ENCODE measurements at regions not wholly inside any gene's neighbourhood (a gene's known extent, or its start where the extent isn't known, plus 50 kb on each side); places are given as distances from the start of the nearest gene placed in this dataset.
"Not testable (repeated sequence)": the region's sequence is repeated elsewhere in the genome, so short reads cannot be mapped to it uniquely, and the experiment has no call there.

GRCh38 chr9:97214556-97214955, 92.9 kb upstream of the CCDC180 start:
- FAIRE-seq; H3K9me3 ChIP-seq (ENCODE audit: insufficient read depth in 2 of 2, low read depth in 1 of 2, low read length in 1 of 2); H3K79me1 ChIP-seq (ENCODE audit: low read depth, low read length); H4K91ac ChIP-seq (replicated peaks; ENCODE audit: insufficient read length, low read length); H3K23ac ChIP-seq (ENCODE audit: insufficient read length); H4K5ac ChIP-seq (ENCODE audit: insufficient read length, low read depth, low read length); H3K27ac ChIP-seq (ENCODE audit: low read depth, low read length); H2AFZ ChIP-seq (ENCODE audit: low read length); H2BK12ac ChIP-seq (ENCODE audit: low read depth, low read length); H4K8ac ChIP-seq (ENCODE audit: extremely low read depth, insufficient read depth, low read length); H2AK5ac ChIP-seq (ENCODE audit: low read depth, low read length); H3K14ac ChIP-seq (ENCODE audit: insufficient read length); H2BK5ac ChIP-seq (ENCODE audit: low read depth, low read length); H2BK20ac ChIP-seq (ENCODE audit: low read length); POLR2A ChIA-PET (ENCODE audit: partially characterized antibody); H4K20me1 ChIP-seq (replicated peaks in 1 of 2; ENCODE audit: control insufficient read depth in 1 of 2, insufficient read depth in 2 of 2, low read length in 2 of 2); H3K56ac ChIP-seq (replicated peaks; ENCODE audit: insufficient read length, low read depth, low read length); H3K18ac ChIP-seq (ENCODE audit: extremely low read depth, low read length); CTCF ChIA-PET (ENCODE audit: partially characterized antibody); H3K23me2 ChIP-seq (ENCODE audit: low read depth, low read length); H2BK15ac ChIP-seq (ENCODE audit: low read length); H3K4ac ChIP-seq (replicated peaks; ENCODE audit: insufficient read length, low read depth, low read length); H3K27me3 ChIP-seq (replicated peaks in 1 of 4; ENCODE audit: control insufficient read depth in 3 of 4, extremely low read depth in 1 of 4, insufficient read depth in 3 of 4, low read length in 3 of 4); H3K9ac ChIP-seq (replicated peaks in 1 of 4; ENCODE audit: extremely low read depth in 1 of 4, low read depth in 3 of 4, low read length in 3 of 4); H2BK120ac ChIP-seq (replicated peaks; ENCODE audit: low read depth, low read length); H3K4me1 ChIP-seq (replicated peaks in 1 of 4; ENCODE audit: control insufficient read depth in 3 of 4, insufficient read depth in 4 of 4, low read length in 3 of 4): not testable (repeated sequence)
- H3K4me3 ChIP-seq (ENCODE audit: extremely low read depth in 1 of 4, insufficient read depth in 2 of 4, low read depth in 3 of 4, low read length in 4 of 4) = peak overlapping the region; percentile 62 to 78 (median 76)
- TF ChIP-seq SIN3A (conservative IDR thresholded peaks at IDR 0.05 in 1 of 2, IDR thresholded peaks at IDR 0.05 in 1 of 2; ENCODE audit: low read depth in 1 of 2, low read length in 2 of 2) (peak in 1 of 2 experiments; percentile 31; a peak in 1 of 4 replicates), POLR2AphosphoS5 (IDR thresholded peaks at IDR 0.05; ENCODE audit: low read depth, low read length) (peak; percentile 4; the same call in 1 of the 2 replicates), TBP (IDR thresholded peaks at IDR 0.05; ENCODE audit: low read depth, low read length) (peak; percentile 25; the same call in 1 of the 2 replicates), TAF1 (IDR thresholded peaks at IDR 0.05; ENCODE audit: low read depth, low read length) (0 out of 2 replicates have a peak, but pooled peaks have one; percentile 40), POLR2A (IDR thresholded peaks at IDR 0.05; ENCODE audit: control extremely low read depth in 1 of 2, low read depth in 2 of 2, low read length in 2 of 2) (peak in 1 of 2 experiments; percentile 39; a peak in 2 of 3 replicates)
- peaks cover 0 to 16% (median 7%) of the 10 kb centered on the region in 4 experiments; a peak in 4 of 8 replicates for H3K36me3 ChIP-seq (ENCODE audit: control insufficient read depth in 2 of 4, insufficient read depth in 4 of 4, low read length in 3 of 4)
- peaks cover 7 to 64% of the 10 kb centered on the region in 2 experiments; a peak in 3 of 4 replicates for H3K79me2 ChIP-seq (ENCODE audit: control insufficient read depth in 1 of 2, insufficient read depth in 2 of 2, low read length in 2 of 2)
- DNase-seq (ENCODE audit: low read depth in 1 of 2, low spot score in 2 of 2) = peak in 1 of 2 experiments; percentile 66
- 1% methylated on average over 6 of the region's 6 CpGs; no CpG with 5 or more reads in 1 of the 2 experiments for WGBS, 2 experiments (ENCODE audit: extremely low coverage in 1 of 2, insufficient coverage in 1 of 2, insufficient read length in 1 of 2, insufficient replicate concordance in 2 of 2, low coverage in 1 of 2, low lambda C conversion rate in 2 of 2, missing lambda C conversion rate in 1 of 2)
- H3K4me2 ChIP-seq (ENCODE audit: insufficient read depth in 1 of 2, low read depth in 2 of 2, low read length in 2 of 2) = peak overlapping the region; percentile 49 to 63

Data from H1 (cell line).